Skin of body (tissue), 1 donor: ENCODE measurements at regions not wholly inside any gene's neighbourhood (a gene's known extent, or its start where the extent isn't known, plus 50 kb on each side); places are given as distances from the start of the nearest gene placed in this dataset.
"Not testable (repeated sequence)": the region's sequence is repeated elsewhere in the genome, so short reads cannot be mapped to it uniquely, and the experiment has no call there.

Experiments used
- DNase-seq: peaks from one replicate; lab custom pipeline; 2025; lab: John Stamatoyannopoulos, UW

- peak; percentile 95 for DNase-seq
Observed at GRCh38 chr5:39760385-39761198, 335.8 kb upstream of the DAB2 start.

GRCh38 chr5:39759701-39760100 lies 334.9 kb upstream of the DAB2 start:
- DNase-seq: peak; percentile 31

GRCh38 chr5:39758426-39758825 lies 333.6 kb upstream of the DAB2 start:
- DNase-seq: no peak

- DNase-seq: peak; percentile 10
Observed at GRCh38 chr5:39757131-39757530, 332.4 kb upstream of the DAB2 start.

DNA sequence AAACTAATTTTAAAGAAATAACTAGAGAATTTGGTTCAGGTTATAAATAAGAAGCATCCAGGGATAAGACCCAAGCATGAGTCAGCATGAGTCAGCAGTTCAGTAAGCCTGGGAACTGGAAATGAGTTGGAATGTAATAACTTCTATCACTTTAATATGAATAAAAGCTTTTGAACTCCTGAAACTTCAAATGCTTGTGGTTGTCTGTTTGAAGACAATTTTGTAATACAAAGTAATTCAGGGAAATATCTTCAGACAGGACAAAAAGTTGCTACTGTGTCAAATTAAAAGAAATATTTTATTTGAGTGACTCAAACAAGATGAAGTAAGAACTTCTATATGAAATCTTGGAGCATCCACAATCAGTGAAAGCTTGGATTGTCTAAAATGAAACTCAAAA lies 331.2 kb upstream of the DAB2 start:
- DNase-seq: peak; percentile 4

DNA sequence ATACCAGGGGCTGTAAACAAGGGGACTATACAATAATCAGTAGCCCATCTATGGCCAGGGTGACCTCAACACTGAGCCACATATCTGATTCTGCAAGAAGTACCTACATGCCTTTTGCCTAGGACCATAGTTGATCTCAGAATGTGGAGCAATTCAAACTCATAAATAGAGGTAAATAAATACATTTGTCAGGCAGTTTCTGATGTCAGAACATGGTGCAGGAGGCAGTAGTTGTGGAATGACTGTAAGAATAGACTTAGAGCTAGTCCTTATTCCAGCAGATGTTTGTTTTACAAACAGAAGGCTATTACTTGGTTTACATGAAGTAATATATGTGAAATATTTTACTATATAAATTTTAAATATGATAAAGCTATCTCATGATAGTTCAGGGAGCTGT lies 330.7 kb upstream of the DAB2 start:
- no peak for DNase-seq

DNA sequence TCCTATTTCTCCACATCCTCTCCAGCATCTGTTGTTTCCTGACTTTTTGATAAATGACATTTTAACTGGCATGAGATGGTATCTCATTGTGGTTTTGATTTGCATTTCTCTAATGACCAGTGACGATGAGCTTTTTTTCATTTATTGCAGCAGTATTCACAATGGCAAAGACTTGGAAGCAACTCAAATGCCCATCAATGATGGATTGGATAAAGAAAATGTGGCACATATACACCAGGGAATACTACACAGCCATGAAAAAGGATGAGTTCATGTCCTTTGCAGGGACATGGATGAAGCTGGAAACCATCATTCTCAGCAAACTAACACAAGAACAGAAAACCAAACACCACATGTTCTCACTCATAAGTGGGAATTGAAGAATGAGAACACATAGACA lies 329.0 kb upstream of the DAB2 start:
- not testable (repeated sequence) for DNase-seq

- no peak for DNase-seq
Observed at GRCh38 chr5:39750661-39751060, 325.9 kb upstream of the DAB2 start.

- no peak for DNase-seq
Observed at GRCh38 chr5:39742916-39743315, 318.1 kb upstream of the DAB2 start.

- DNase-seq: no peak
Observed at GRCh38 chr5:39740404-39740803, 315.6 kb upstream of the DAB2 start.

DNA sequence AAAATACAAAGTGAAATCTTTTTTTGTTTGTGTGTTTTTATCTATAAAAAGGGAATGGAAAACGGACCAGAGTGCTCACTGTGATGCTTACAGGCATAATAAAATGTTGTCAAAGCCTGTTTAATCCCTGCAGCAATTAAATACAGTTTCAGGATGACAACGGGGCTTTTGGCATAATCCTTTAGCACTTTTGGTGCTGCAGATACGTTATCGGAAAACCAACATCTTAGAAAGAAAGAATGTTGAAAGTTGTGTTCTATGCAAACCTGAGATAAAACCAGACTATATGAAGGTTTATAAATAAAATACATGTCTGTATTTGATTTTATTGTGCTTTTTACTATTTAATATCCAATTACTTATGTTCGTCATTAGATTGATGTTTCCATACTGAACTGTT lies 307.4 kb upstream of the DAB2 start:
- DNase-seq: no peak

- no peak for DNase-seq
Observed at GRCh38 chr5:39730699-39731098, 305.9 kb upstream of the DAB2 start.

DNA sequence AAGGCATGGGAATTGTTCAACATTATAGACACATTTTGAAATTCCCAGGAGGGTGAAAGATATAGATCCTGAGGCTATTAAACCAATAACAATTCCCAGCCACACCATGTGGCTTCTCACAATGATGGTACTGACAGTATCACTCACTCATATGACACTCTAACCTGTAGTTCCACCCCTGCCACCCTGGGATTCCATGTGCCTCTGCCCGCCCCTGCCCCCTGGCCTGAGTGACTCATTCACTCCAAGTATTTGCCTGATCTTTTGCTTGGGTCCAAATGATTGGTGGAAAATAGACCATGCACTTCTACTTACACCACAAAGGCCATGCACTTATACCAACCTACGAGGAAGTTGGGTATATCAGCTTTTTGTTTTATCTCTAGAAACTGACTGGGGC lies 305.2 kb upstream of the DAB2 start:
- DNase-seq: no peak

DNA sequence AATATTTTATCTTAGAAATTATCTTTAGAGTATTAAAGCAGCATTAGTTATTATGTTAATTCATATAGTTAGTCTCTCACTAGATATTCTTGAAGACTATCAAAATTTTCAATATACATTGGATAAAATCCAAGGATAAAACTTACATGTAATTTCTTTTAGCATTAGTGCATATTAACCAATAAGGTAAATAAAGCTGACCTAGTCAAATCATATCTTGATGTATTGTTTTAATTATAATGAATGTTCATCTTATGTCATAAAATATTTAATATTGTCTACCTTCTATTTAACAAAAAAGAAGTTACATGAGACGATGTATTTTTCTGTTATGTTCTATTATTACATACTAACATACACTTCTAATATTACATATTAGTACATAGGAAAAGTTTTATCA lies 301.7 kb upstream of the DAB2 start:
- no peak for DNase-seq

DNA sequence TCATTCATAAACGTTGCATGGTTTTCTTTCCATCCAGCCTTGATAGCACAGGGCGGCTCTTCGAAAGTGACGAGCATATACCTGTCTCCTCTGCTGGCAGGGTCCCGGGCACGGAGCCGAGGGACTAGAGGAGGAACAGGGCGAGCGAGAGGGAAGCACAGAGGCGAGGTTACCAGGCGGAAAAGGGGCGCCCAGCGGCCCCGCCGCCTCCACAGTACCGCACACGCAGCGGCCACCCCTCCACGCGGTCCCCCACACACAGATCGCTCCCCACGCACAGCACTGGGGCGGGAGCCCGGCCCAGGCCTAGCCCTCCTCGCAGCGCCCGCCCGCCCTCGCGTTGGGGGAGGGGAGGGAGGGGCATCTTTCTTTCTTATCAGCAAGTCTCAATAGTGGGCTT lies 296.6 kb upstream of the DAB2 start:
- DNase-seq: no peak

DNA sequence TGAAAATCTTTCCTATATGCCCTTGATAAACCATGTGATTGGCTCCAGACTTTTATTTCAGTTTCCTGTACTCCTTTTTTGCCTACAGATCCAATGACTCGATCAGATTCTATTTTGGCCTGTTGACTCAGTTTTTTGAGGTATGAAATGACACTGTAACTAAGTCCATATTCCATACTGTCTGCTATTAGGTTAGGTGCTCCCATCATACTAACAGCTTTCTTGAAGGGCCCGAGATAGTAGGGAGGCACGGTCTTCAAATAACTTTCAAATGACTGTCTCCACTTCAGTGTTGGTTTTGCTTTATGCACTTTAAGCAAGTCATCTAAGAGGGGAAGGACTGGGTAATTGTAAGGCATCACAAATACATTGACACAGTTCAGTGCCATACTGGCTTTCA lies 295.4 kb upstream of the DAB2 start:
- DNase-seq: no peak

- DNase-seq: peak; percentile 14
Observed at GRCh38 chr5:39717176-39717897, 292.6 kb upstream of the DAB2 start.

DNA sequence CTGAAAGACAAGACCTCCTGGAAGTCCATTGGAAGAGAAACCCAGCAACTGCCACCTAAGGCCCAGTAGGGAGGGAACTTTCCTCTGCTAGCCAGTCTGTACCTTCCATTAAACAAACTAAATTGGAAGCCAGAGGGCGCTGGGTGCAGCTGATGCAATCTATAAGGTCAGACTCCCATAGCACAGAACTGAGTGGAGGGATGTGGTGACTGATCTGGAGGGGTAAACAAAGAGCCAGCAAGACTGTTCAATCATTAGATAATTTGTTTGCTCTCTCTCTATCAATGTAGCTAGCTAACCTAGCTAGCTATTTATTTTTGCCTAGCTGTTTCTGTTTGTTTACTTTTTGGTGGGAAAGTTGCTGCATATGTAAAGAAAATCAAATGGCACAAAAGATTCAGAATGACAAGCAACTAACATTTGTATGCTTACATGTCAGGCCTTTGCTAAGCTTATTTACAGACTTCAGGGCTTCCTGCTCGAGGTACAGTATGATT lies 291.8 kb upstream of the DAB2 start:
- DNase-seq: no peak

DNA sequence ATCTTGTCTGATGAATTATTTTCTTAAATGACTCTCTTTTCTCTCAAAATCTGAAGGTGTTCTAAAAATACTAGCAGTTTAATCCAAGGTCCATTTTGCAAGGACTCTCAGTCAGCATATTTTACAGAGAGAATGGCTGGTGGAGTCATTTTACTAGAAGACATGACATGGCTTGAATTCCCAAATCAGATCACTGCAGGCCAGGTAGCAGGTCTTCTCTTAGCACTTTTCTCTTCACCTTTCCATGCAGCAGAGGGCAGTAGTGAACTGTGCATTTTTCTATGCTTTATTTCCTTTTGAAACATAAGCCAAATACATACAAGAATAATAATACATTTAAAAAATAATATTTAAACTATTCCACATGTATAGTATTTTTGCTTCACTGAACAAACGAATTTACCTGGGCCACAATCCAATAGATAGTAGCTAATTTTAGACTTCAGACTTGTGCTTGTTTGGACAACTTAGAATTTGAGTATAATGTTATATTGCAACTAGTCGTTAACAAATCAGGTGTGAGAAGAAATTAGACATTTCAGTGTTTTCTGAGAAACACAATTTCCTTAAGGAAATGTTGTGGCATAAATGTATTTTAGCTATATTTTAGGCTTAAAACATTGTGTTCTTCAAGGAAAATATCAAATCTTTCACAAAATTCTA lies 289.4 kb upstream of the DAB2 start:
- DNase-seq: peak; percentile 44

- peak; percentile 61 for DNase-seq
Observed at GRCh38 chr5:39713250-39713916, 288.6 kb upstream of the DAB2 start.

DNA sequence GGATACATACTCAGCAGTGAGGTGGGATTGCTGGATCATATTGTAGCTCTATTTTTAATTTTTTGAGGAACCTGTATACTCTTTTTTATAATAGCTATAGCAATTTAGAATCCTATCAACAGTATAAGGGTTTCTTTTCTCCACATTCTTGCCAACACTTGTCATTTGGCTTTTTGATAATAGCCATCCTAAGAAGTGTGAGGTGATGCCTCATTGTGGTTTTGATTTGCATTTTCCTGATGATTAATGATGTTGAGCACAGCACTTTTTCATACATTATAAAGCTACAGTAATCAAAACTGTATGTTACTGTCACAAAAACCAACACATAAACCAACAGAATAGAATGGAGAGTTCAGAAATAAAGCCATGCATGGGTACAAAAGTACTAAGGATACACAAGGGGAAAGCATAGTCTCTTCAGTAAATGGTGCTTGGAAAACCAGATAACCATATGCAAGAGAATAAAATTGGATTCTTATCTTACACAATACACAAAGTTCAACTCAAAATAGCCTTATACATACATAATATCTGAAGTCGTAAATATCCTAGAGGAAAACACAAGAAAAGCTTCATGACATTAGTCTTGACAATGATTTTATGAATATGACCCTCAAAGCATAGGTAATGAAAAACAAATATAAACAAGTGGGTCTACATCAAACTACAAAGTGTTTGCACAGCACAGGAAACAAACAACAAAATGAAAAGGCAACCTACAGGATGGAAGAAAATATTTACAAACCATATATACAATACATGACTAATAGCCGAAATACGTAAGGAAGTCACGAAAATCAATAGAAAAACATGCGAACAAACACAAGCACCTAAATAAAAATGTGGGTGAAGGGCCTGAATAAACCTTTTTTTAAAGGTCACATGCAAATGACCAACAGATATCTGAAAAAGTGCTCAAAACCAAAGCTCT lies 287.8 kb upstream of the DAB2 start:
- DNase-seq: no peak
